ENCODE measurements at regions not wholly inside any gene's neighbourhood (a gene's known extent, or its start where the extent isn't known, plus 50 kb on each side); places are given as distances from the start of the nearest gene placed in this dataset.
"Not testable (repeated sequence)": the region's sequence is repeated elsewhere in the genome, so short reads cannot be mapped to it uniquely, and the experiment has no call there.

GRCh38 chr22:16463472-16463871 lies 129.1 kb downstream of the CCT8L2 start:
- H3K4me1 ChIP-seq; H3K4me3 ChIP-seq; DNase-seq (ENCODE audit: extremely low spot score); intact Hi-C loops (cut with DNase I); H3K27ac ChIP-seq (replicated peaks in 1 of 4); H3K9me3 ChIP-seq; H3K36me3 ChIP-seq; H3K27me3 ChIP-seq: not testable (repeated sequence)
- WGBS: 90% methylated on average over 4 of the region's 4 CpGs

GRCh38 chr22:16447451-16447850 lies 145.2 kb downstream of the CCT8L2 start:
- H3K27ac ChIP-seq (replicated peaks in 1 of 4); DNase-seq (ENCODE audit: extremely low spot score); H3K27me3 ChIP-seq; H3K36me3 ChIP-seq; intact Hi-C loops (cut with DNase I); H3K9me3 ChIP-seq; H3K4me3 ChIP-seq; H3K4me1 ChIP-seq: not testable (repeated sequence)
- 40% methylated on average over 2 of the region's 7 CpGs for WGBS

GRCh38 chr22:16446755-16447440 lies 145.7 kb downstream of the CCT8L2 start:
- H3K36me3 ChIP-seq; H3K9me3 ChIP-seq; H3K27me3 ChIP-seq; DNase-seq (ENCODE audit: extremely low spot score); H3K27ac ChIP-seq (replicated peaks in 1 of 4); intact Hi-C loops (cut with DNase I); H3K4me3 ChIP-seq; H3K4me1 ChIP-seq: not testable (repeated sequence)
- 57% methylated on average over 6 of the region's 6 CpGs for WGBS

GRCh38 chr22:16441014-16441413 lies 151.6 kb downstream of the CCT8L2 start:
- not testable (repeated sequence) for H3K27ac ChIP-seq (replicated peaks in 1 of 4)

GRCh38 chr22:16423476-16423875 lies 169.1 kb downstream of the CCT8L2 start:
- H3K9me3 ChIP-seq; H3K27me3 ChIP-seq; H3K36me3 ChIP-seq; H3K4me1 ChIP-seq; intact Hi-C loops (cut with DNase I); H3K27ac ChIP-seq (replicated peaks in 1 of 4); DNase-seq (ENCODE audit: extremely low spot score); H3K4me3 ChIP-seq: not testable (repeated sequence)
- 81% methylated on average over 21 of the region's 21 CpGs for WGBS

More at GRCh38 chr22:16441014-16441413, 151.6 kb downstream of the CCT8L2 start:
- TF ChIP-seq CTCF (IDR thresholded peaks at IDR 0.05): peak; percentile 18 to 27 (median 24)
- H3K4me1 ChIP-seq; H3K27me3 ChIP-seq; H3K4me3 ChIP-seq; H3K9me3 ChIP-seq; DNase-seq (ENCODE audit: extremely low spot score); intact Hi-C loops (cut with DNase I); H3K36me3 ChIP-seq: not testable (repeated sequence)
- 17% methylated on average over 1 of the region's 1 CpG for WGBS

GRCh38 chr22:16417498-16417897 lies 175.1 kb downstream of the CCT8L2 start:
- H3K4me1 ChIP-seq; H3K27me3 ChIP-seq; intact Hi-C loops (cut with DNase I); H3K9me3 ChIP-seq; H3K27ac ChIP-seq (replicated peaks in 1 of 4); H3K4me3 ChIP-seq; H3K36me3 ChIP-seq; DNase-seq (ENCODE audit: extremely low spot score): not testable (repeated sequence)
- 48% methylated on average over 3 of the region's 3 CpGs for WGBS

GRCh38 chr22:16404639-16405038 lies 188.0 kb downstream of the CCT8L2 start:
- H3K9me3 ChIP-seq; H3K27ac ChIP-seq (replicated peaks in 1 of 4); intact Hi-C loops (cut with DNase I); H3K4me3 ChIP-seq; H3K4me1 ChIP-seq; H3K36me3 ChIP-seq; H3K27me3 ChIP-seq; DNase-seq (ENCODE audit: extremely low spot score): not testable (repeated sequence)
- WGBS: 75% methylated on average over 7 of the region's 7 CpGs

GRCh38 chr22:16403661-16404060 lies 188.9 kb downstream of the CCT8L2 start:
- DNase-seq (ENCODE audit: extremely low spot score); H3K27me3 ChIP-seq; H3K9me3 ChIP-seq; H3K4me1 ChIP-seq; H3K36me3 ChIP-seq; H3K27ac ChIP-seq (replicated peaks in 1 of 4); intact Hi-C loops (cut with DNase I); H3K4me3 ChIP-seq: not testable (repeated sequence)
- WGBS: 74% methylated on average over 20 of the region's 20 CpGs

GRCh38 chr22:16402874-16403399 lies 189.7 kb downstream of the CCT8L2 start:
- H3K9me3 ChIP-seq; DNase-seq (ENCODE audit: extremely low spot score); H3K27me3 ChIP-seq; H3K4me3 ChIP-seq; H3K4me1 ChIP-seq; intact Hi-C loops (cut with DNase I); H3K36me3 ChIP-seq; H3K27ac ChIP-seq (replicated peaks in 1 of 4): not testable (repeated sequence)
- 53% methylated on average over 6 of the region's 6 CpGs for WGBS

- H3K4me3 ChIP-seq; H3K27ac ChIP-seq (replicated peaks in 1 of 4); intact Hi-C loops (cut with DNase I); H3K9me3 ChIP-seq; H3K36me3 ChIP-seq; H3K4me1 ChIP-seq; DNase-seq (ENCODE audit: extremely low spot score): not testable (repeated sequence)
- 63% methylated on average over 2 of the region's 2 CpGs for WGBS
- H3K27me3 ChIP-seq: peaks cover 0 to 17% (median 0%) of the 10 kb centered on the region in 4 donors
Observed at GRCh38 chr22:16393476-16393875, 199.1 kb downstream of the CCT8L2 start.

GRCh38 chr22:16391417-16391930 lies 201.1 kb downstream of the CCT8L2 start:
- WGBS: 82% methylated on average over 18 of the region's 20 CpGs

More at GRCh38 chr22:16391417-16391930, 201.1 kb downstream of the CCT8L2 start:
- H3K4me1 ChIP-seq; H3K27ac ChIP-seq (replicated peaks in 1 of 4); intact Hi-C loops (cut with DNase I); H3K36me3 ChIP-seq; DNase-seq (ENCODE audit: extremely low spot score); H3K4me3 ChIP-seq; H3K9me3 ChIP-seq: not testable (repeated sequence)
- peaks cover 0 to 34% (median 0%) of the 10 kb centered on the region in 4 donors for H3K27me3 ChIP-seq
